ENCODE measurements at regions not wholly inside any gene's neighbourhood (a gene's known extent, or its start where the extent isn't known, plus 50 kb on each side); places are given as distances from the start of the nearest gene placed in this dataset.

DNA sequence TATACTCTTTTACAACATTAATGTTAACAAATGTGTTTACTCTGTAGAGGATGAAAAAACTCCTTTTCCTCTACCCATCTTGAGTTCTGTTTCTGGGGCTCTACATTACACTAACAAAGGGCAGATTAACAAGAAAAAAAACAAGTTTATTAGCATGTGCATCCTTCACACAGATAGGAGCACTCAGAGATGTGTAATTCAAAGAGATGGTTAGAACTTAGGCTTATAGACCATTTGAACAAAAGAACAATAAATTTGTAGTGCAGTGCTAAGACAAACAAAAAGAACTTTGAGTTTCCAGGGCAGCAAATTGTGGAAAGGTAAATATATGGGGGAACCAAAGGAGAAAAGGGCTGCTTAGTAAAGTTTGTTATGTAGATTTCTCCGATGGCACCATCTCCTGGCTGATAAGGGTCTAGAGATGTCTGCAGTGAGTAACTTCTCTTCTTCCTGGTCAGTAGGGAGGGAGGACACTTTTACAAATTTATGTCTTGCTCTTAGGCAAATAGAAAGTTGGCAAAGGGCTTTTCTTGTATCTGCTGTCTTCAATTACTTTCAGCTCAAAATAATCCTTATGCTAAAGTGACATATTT, 1249.9 kb upstream of the TENM3 start:
- Histone ChIP-seq H3K9me3 (ENCODE audit: insufficient read depth, low read length, severe bottlenecking) (no peaks in the 10 kb centered on the region), H3K4me3 (ENCODE audit: low read depth in 1 of 2, low read length in 2 of 2) (no peak overlapping the region), H4K20me1 (ENCODE audit: insufficient read depth, low read length) (no peaks in the 10 kb centered on the region), H3K4me2 (ENCODE audit: insufficient read depth, low read length) (no peak overlapping the region), H3K27ac (ENCODE audit: low read length) (no peak overlapping the region), H2AFZ (ENCODE audit: low read depth, low read length) (no peak overlapping the region), H3K79me2 (ENCODE audit: insufficient read depth, low read length) (no peaks in the 10 kb centered on the region), H3K36me3 (ENCODE audit: insufficient read depth, low read length) (no peaks in the 10 kb centered on the region), H3K27me3 (ENCODE audit: insufficient read depth, low read length, poor library complexity) (no peaks in the 10 kb centered on the region), H3K9ac (ENCODE audit: low read depth, low read length) (no peak overlapping the region), H3K4me1 (ENCODE audit: insufficient read depth, low read length) (no peaks in the 10 kb centered on the region)
- TF ChIP-seq EZH2 (IDR thresholded peaks at IDR 0.05; ENCODE audit: borderline replicate concordance, low read depth, low read length, severe bottlenecking): no peak
- DNase-seq: no peak
- no peak for ATAC-seq (ENCODE audit: insufficient read depth, low read depth)

DNA sequence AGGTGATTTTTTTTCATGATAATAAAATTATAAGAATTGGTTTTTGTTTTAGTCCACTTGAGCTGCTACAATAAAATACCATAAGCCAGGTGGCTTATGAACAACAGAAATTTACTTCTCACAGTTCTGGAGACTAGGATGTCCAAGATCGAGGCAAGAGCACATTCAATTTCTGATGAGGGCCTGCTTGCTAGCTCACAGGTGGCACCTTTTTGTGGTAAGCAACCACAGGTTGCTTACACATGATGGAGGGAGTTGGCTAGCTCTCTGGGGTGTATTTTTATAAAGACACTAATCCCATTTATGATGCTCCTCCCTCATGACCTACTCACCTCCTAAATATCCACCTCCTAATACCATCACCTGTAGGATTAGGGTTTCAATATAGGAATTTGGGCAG, 1248.5 kb upstream of the TENM3 start:
- H3K27ac ChIP-seq (ENCODE audit: low read length): no peak overlapping the region
- no peaks in the 10 kb centered on the region for H3K36me3 ChIP-seq (ENCODE audit: insufficient read depth, low read length)
- H3K79me2 ChIP-seq (ENCODE audit: insufficient read depth, low read length): no peaks in the 10 kb centered on the region
- no peak overlapping the region for H3K9ac ChIP-seq (ENCODE audit: low read depth, low read length)
- H4K20me1 ChIP-seq (ENCODE audit: insufficient read depth, low read length): no peaks in the 10 kb centered on the region
- H3K4me2 ChIP-seq (ENCODE audit: insufficient read depth, low read length): no peak overlapping the region
- no peak overlapping the region for H2AFZ ChIP-seq (ENCODE audit: low read depth, low read length)
- ATAC-seq (ENCODE audit: insufficient read depth, low read depth) (no peak), DNase-seq (no peak)
- TF ChIP-seq EZH2 (IDR thresholded peaks at IDR 0.05; ENCODE audit: borderline replicate concordance, low read depth, low read length, severe bottlenecking): no peak
- TF ChIP-seq, protein P1, sequence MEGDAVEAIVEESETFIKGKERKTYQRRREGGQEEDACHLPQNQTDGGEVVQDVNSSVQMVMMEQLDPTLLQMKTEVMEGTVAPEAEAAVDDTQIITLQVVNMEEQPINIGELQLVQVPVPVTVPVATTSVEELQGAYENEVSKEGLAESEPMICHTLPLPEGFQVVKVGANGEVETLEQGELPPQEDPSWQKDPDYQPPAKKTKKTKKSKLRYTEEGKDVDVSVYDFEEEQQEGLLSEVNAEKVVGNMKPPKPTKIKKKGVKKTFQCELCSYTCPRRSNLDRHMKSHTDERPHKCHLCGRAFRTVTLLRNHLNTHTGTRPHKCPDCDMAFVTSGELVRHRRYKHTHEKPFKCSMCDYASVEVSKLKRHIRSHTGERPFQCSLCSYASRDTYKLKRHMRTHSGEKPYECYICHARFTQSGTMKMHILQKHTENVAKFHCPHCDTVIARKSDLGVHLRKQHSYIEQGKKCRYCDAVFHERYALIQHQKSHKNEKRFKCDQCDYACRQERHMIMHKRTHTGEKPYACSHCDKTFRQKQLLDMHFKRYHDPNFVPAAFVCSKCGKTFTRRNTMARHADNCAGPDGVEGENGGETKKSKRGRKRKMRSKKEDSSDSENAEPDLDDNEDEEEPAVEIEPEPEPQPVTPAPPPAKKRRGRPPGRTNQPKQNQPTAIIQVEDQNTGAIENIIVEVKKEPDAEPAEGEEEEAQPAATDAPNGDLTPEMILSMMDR (IDR thresholded peaks at IDR 0.05; ENCODE audit: borderline replicate concordance, extremely low read depth, low read length, poor library complexity, severe bottlenecking): no peak
- H3K27me3 ChIP-seq (ENCODE audit: insufficient read depth, low read length, poor library complexity): no peaks in the 10 kb centered on the region
- H3K4me3 ChIP-seq (ENCODE audit: low read depth in 1 of 2, low read length in 2 of 2): no peak overlapping the region
- no peaks in the 10 kb centered on the region for H3K4me1 ChIP-seq (ENCODE audit: insufficient read depth, low read length)
- H3K9me3 ChIP-seq (ENCODE audit: insufficient read depth, low read length, severe bottlenecking): no peaks in the 10 kb centered on the region

DNA sequence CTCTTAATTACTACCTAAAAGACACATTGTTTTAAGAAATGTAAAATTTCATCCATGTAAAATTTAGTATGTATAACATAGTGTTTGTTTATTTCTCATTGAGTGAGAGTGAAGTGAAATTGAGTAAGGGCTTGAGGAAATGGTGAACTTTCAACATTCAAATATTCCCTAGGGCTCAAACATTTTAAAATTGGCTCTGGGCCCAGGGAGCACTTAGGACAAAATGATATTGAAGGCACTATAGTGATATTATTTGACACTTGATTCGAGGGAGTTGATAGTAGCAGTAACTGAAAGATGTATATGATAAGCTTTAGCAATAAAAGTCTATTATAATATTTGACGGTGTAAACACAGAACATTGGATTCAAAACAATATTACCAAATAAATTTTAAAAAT, 1244.0 kb upstream of the TENM3 start:
- H3K27ac ChIP-seq (ENCODE audit: low read length): no peak overlapping the region
- H3K27me3 ChIP-seq (ENCODE audit: insufficient read depth, low read length, poor library complexity): no peaks in the 10 kb centered on the region
- no peak for TF ChIP-seq EZH2 (IDR thresholded peaks at IDR 0.05; ENCODE audit: borderline replicate concordance, low read depth, low read length, severe bottlenecking)
- TF ChIP-seq, protein P1 (IDR thresholded peaks at IDR 0.05; ENCODE audit: borderline replicate concordance, extremely low read depth, low read length, poor library complexity, severe bottlenecking): no peak
- no peak overlapping the region for H2AFZ ChIP-seq (ENCODE audit: low read depth, low read length)
- no peak for DNase-seq
- H4K20me1 ChIP-seq (ENCODE audit: insufficient read depth, low read length): no peaks in the 10 kb centered on the region
- H3K9ac ChIP-seq (ENCODE audit: low read depth, low read length): no peak overlapping the region
- H3K9me3 ChIP-seq (ENCODE audit: insufficient read depth, low read length, severe bottlenecking): no peaks in the 10 kb centered on the region
- H3K79me2 ChIP-seq (ENCODE audit: insufficient read depth, low read length): no peaks in the 10 kb centered on the region
- H3K4me3 ChIP-seq (ENCODE audit: low read depth in 1 of 2, low read length in 2 of 2): no peak overlapping the region
- ATAC-seq (ENCODE audit: insufficient read depth, low read depth): no peak
- no peaks in the 10 kb centered on the region for H3K4me1 ChIP-seq (ENCODE audit: insufficient read depth, low read length)
- H3K4me2 ChIP-seq (ENCODE audit: insufficient read depth, low read length): no peak overlapping the region
- no peaks in the 10 kb centered on the region for H3K36me3 ChIP-seq (ENCODE audit: insufficient read depth, low read length)

GRCh38 chr4:181004056-181004455, 1239.1 kb upstream of the TENM3 start:
- Histone ChIP-seq H3K79me2 (ENCODE audit: insufficient read depth, low read length) (no peaks in the 10 kb centered on the region), H3K9me3 (ENCODE audit: insufficient read depth, low read length, severe bottlenecking) (no peaks in the 10 kb centered on the region), H3K27ac (ENCODE audit: low read length) (no peak overlapping the region), H2AFZ (ENCODE audit: low read depth, low read length) (no peak overlapping the region), H3K27me3 (ENCODE audit: insufficient read depth, low read length, poor library complexity) (no peaks in the 10 kb centered on the region), H3K9ac (ENCODE audit: low read depth, low read length) (no peak overlapping the region), H3K4me2 (ENCODE audit: insufficient read depth, low read length) (no peak overlapping the region), H3K4me1 (ENCODE audit: insufficient read depth, low read length) (no peaks in the 10 kb centered on the region), H3K36me3 (ENCODE audit: insufficient read depth, low read length) (no peaks in the 10 kb centered on the region), H3K4me3 (ENCODE audit: low read depth in 1 of 2, low read length in 2 of 2) (no peak overlapping the region), H4K20me1 (ENCODE audit: insufficient read depth, low read length) (no peaks in the 10 kb centered on the region)
- no peak for TF ChIP-seq EZH2 (IDR thresholded peaks at IDR 0.05; ENCODE audit: borderline replicate concordance, low read depth, low read length, severe bottlenecking)
- TF ChIP-seq, protein P1 (IDR thresholded peaks at IDR 0.05; ENCODE audit: borderline replicate concordance, extremely low read depth, low read length, poor library complexity, severe bottlenecking): no peak
- DNase-seq (no peak), ATAC-seq (ENCODE audit: insufficient read depth, low read depth) (no peak)
